Stimulated activated CD4-positive, alpha-beta T cell treated with anti-CD3 and anti-CD28 coated beads, Interleukin-12 subunit alpha, Interleukin-12 subunit beta, amount 100 ng/mL, for 24 hours (primary cell): ENCODE measurements at regions not wholly inside any gene's neighbourhood (a gene's known extent, or its start where the extent isn't known, plus 50 kb on each side); places are given as distances from the start of the nearest gene placed in this dataset.
"Not testable (repeated sequence)": the region's sequence is repeated elsewhere in the genome, so short reads cannot be mapped to it uniquely, and the experiment has no call there.

ENCODE experiments used
- DNase-seq, 2 experiments: peaks; one replicate each; pipeline ENCODE4 v3.0.0-alpha.2; 2020; ENCODE audit warnings: low read depth in 2 of 2

DNA sequence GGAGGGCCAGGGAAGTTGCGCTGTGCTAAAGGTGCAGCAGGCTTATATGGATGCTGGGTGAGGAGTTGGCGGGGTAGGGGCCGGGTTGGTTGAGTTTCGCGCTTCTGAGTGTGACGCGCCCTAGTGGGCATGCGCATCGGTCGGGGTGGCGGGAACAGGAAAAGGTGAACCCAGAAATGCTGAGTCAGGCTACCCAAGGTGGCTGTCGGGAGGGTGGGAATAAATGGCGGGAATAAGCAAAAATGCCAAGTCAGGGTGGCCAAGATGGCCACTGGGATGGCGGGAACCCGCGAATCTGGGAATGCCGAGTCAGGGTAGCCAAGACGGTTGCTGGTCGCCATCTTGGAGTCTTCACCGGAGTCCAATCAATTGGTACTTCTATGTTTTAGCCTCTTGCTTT is 580.0 kb downstream of the SUCLG1 start:
- no peak for DNase-seq

GRCh38 chr2:83877261-83877660 is 581.8 kb downstream of the SUCLG1 start:
- DNase-seq: not testable (repeated sequence)

DNA sequence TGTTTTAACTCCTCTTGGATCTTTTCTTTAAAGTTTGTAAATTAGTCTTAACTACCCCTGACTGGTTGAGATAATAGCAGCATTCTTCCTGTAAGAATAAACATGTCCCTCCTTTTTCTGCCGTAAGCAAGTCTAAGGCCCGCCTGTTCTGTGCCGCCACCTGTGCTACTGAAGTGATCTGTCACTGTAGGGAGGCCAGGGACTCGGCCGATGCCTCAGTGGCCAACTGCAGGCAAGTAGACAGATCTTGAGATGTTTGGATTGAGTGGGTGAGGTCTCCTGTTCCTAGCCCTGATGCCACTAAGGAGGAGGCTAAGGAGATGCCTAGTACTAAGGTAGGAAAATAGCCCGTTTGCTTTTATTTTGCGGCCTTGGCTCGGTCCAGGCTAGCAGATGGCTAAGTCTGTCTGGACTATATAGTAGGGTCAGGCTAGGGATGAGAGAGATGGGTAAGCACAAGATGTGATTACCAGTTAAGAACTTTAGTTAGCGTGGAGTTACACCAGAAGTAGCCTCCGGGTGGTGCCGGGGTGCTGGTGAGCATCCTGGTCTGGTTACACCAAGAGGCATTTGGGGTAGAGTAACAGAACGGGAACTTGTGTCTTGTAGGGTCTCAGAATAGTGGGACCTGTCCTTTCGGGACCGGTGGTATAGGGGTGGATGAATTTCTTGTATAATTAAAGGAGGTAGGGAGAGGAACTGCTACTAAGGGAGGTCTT is 584.2 kb downstream of the SUCLG1 start:
- DNase-seq: no peak

DNA sequence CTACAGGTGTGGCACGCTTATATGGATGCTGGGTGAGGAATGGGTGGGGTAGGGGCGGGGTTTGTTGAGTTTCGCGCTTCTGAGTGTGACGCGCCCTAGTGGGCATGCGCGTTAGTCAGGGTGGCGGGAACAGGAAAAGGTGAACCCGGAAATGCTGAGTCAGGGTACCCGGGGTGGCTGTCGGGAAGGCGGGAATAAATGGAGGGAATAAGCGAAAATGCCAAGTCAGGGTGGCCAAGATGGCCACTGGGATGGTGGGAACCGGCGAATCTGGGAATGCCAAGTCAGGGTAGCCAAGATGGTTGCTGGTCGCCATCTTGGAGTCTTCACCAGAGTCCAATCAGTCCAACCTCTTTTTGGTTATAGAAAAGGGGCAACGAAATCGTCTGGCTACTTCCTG is 585.0 kb downstream of the SUCLG1 start:
- DNase-seq: no peak

GRCh38 chr2:83873110-83873509 is 586.0 kb downstream of the SUCLG1 start:
- no peak for DNase-seq

DNA sequence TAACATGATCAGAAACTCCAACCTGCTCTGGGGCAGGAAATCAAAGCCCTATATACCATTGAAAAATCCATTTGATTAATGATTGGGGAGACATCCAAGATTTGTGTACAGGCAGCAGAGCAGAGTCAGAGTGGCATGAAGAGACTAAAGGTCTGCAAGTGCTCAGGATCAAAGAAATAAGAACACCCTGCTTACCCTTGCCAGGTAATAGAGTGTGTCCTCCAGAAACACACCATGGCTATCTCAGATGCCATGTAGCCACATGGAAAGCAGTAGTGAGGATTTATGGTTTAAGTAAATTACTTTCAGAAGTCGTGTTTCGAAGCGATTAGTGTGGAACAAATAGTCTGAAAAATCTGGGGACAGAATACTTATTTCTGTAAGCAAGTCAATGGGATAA is 592.9 kb downstream of the SUCLG1 start:
- DNase-seq: no peak

DNA sequence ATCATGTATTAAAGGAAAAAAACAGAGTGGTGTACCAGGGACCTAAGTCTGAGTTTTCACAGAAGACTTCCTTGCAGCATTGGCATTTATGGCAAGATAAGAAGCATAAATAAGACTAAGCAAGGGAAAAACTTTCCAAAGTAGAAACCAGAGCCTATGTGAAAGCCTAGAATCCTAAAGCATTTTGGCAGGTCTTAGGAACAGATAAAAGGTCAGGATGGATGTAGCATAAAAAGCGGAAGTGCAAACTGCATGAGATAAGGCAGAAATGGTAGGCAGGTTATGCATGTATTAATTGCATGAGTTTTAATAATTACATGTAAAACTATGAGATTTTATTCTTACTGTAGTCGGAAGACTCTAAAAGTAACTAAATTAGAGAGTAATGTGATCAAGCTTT is 596.5 kb downstream of the SUCLG1 start:
- no peak for DNase-seq

DNA sequence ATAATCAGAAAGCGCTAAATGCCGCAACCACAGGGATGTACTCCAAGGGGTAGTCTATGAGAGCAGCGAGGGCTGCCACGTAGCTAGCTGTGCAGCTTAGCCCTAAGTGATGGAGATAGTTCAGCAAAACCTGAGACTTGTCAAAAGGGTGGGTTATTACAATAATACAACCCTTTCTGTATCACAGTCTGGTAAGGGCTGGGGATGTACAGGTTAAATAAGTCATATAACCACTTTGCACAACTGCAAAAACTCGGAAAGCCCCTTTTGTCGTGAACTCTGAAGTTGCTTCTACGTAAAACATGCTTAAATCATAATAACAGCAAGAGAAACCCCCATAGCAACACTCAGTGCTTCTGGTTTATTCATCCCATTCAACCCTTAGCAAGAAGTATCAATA is 598.8 kb downstream of the SUCLG1 start:
- no peak for DNase-seq

DNA sequence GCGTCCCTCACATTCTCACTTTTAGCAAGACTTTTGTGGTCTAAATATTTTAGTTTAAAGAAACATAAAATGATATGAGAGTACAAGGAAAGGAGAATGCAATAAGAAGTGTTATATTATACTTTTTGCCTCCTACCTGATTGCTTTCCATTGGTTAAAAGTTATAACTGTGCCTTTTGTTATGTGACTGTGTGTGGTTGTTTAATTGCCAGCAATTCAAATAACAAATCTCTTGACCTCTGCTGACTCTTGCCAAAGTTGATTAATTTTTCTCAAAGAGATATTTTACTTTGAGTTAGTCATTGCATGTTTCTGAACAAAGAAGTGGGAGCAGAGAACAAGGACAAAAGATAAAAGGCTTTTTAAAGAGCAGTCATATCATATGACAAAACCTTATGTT is 599.5 kb downstream of the SUCLG1 start:
- no peak for DNase-seq

DNA sequence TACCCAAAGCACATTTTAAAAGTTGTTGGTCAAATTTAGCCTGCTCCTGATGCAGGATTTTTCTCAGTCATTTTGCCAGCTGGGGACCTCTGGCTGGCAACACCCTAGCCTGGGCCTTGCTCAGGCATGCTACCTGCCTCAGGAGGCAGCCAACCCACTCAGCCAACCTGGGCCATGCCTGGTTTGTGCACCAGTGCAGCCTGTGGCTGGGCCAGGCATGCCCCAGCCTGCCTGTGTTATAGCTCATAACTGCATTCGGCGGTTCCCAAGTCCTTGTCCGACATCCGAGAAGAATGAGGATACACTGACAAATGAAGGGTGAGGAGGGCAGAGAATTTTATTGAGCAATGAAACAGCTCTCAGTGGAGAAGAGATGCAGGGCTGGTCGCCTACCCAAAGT is 608.0 kb downstream of the SUCLG1 start:
- DNase-seq: no peak

DNA sequence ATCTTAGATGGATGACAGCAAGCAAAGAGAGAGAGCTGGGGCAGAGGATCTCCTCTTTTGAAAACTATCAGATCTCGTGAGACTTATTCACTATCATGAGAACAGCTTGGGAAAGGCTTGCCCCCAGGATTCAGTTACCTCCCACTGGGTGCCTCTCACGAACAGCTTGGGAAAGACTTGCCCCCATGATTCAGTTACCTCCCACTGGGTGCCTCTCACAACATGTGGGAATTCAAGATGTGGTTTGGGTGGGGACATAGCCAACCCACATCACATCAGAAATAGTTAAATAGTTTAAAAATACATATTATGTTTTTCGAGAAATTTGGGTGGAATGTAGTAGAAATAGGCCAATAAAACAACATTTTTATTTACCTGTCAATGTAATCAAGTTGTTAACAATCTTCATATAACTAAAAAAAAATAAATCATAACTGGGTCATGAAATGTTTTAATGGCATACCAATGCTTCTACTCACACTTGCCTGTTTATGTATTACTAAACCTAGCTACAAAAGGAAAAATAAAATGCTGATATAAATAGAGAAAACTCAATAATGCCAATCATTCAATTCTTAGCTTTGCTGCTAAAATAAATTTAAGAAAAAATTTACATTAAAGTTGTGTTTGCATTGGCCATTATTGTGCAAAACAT is 608.9 kb downstream of the SUCLG1 start:
- no peak for DNase-seq

DNA sequence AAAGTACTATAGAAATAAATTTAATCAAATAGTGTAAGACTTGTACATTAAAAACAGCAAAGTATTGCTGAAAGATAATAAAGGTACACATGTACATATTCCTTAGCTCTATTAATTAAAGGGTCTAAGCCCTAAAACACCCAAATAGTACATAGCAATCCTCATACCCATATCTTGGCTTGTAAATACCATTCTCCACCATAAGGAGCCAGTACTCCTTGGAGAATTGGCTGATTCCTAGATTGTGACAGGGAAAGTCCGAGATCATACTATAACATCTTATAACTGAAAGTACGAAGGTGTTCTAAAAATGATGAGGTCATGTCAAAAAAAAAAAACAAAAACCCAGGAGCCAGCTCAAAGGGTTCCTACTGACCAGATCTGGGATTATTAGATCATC is 614.6 kb downstream of the SUCLG1 start:
- no peak for DNase-seq

DNA sequence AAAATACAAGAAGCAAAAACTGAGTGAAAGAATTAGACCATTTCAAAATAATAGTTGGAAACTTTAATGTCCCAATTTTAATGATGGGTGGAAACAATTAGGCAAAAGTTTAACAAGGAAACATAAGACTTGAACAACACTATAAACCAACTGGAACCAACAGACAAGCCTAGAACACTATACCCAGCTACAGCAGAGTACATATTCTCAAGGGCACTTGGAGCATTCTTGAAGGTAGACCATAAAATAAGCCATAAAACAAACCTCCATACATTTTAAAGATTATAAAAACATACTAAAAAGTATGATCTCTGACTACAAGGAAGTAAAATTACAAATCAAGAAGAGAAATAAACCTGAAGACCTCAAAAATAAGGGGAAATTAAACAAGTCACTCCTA is 616.7 kb downstream of the SUCLG1 start:
- DNase-seq: no peak

DNA sequence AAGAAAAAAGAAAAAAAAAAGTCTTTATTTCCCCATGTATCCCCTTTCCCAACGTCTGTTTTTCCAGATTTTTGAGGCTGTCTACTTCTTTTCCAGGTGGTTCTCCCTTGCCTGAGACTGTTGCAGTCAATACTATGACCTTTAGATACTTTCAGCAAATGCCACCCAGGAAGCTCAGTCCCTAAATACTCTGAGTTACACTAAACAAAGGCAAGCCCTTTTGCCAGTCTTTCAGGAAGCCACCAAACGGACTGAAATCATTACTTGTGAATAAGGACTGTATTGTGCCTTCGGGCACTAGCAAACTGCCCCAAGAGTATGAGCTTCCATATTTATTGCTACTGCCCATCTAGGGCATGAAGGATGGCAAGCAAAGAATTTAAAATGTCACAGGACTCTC is 621.3 kb downstream of the SUCLG1 start:
- DNase-seq: no peak

- DNase-seq: no peak
Measured at GRCh38 chr2:83827618-83828017, 631.5 kb downstream of the SUCLG1 start.

GRCh38 chr2:83826577-83826976 is 632.5 kb downstream of the SUCLG1 start:
- DNase-seq: no peak

DNA sequence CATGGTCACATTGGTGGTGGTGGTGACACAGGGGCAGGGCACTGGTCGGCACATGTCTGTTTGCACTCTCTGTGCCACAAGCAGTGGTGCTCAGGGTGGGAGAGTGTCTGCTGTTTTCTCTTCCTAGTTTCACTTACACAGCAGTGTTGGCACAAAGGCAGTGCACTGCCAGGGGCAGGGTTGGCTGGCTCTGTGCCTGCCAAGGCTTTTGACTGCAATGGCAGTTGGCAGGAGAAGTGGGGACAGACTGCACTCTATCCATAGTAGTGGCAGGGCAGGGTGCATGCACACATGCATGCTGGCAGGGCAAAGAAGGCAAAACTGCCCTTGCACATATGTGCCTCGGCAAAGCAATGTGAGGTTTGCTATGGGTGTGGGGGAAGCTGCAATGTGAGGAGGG is 635.9 kb downstream of the SUCLG1 start:
- no peak for DNase-seq

GRCh38 chr2:83817511-83817910 is 641.6 kb downstream of the SUCLG1 start:
- DNase-seq: no peak

GRCh38 chr2:83808878-83809277 is 650.2 kb downstream of the SUCLG1 start:
- no peak for DNase-seq

GRCh38 chr2:83802604-83803003 is 656.5 kb downstream of the SUCLG1 start:
- DNase-seq: no peak

DNA sequence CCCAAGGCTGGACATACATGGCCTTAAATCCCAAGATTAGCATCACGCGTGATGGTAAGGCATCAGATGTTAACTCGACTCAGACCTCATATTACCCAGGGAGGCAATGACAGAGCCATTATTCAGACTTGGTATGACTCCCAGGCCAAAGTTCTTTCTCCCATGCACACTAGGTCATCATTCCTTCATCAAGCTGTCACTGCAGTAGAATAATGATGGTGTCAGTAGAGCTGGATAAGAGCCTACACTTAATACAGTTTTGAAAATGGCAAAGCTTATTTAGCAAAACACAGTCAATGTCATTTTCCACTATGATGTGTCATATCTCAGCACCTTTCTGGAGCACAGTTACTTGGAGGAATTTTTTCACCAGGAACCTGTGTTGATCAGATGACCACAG is 663.3 kb downstream of the SUCLG1 start:
- DNase-seq: no peak

GRCh38 chr2:83790467-83790866 is 668.6 kb downstream of the SUCLG1 start:
- DNase-seq: not testable (repeated sequence)

DNA sequence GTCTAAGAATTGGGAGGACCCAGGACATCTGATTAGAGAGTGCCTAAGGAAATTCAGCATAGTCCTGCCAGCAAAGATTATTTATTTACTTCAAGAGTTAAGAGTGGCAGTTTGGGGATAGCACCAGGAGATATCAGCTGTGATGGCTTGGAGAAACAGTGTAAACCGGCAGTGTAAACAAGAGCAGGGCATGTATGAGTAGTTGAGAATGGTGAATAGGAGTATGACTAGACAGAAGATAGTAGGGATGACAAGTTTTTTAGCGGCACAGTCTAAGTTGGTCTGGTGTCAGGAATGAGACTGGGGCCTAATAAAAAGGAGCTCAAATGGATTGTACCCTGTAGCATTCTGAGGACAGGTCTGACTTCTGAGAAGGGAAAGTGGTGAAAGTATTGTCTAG is 669.4 kb downstream of the SUCLG1 start:
- not testable (repeated sequence) for DNase-seq
